Activated CD4-positive, alpha-beta T cell treated with anti-CD3 and anti-CD28 coated beads, Interleukin-2, Interleukin-4, amounts not matched to agents 100 ng/mL and 50 ng/mL, durations not matched to agents 16 hours and 8 hours (primary cell): ENCODE measurements at regions not wholly inside any gene's neighbourhood (a gene's known extent, or its start where the extent isn't known, plus 50 kb on each side); places are given as distances from the start of the nearest gene placed in this dataset.

Experiments used
- DNase-seq: peaks from one replicate; pipeline ENCODE4 v3.0.0-alpha.2; 2020; ENCODE audit warnings: low spot score

DNA sequence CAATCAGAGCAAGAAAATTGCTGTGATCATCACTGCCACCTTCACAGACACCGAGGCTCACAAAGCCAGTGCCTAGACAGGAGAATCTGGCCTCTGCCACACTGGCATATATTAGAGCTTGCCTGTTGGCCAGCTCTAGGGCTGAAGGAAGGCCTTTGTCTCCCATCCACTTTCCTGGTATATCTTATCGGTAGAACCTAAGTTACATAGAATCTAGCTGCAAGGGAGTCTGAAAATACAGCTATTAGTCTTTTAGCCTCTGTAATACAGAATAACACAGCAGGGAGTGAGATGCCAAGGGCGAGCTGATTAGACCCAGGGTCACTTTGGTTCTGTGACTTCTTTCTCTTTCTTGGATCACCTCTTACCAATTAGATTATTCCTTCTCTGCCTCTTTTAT lies 154.9 kb upstream of the KL start:
- no peak for DNase-seq

GRCh38 chr13:32863596-32863995 lies 152.6 kb upstream of the KL start:
- no peak for DNase-seq

DNA sequence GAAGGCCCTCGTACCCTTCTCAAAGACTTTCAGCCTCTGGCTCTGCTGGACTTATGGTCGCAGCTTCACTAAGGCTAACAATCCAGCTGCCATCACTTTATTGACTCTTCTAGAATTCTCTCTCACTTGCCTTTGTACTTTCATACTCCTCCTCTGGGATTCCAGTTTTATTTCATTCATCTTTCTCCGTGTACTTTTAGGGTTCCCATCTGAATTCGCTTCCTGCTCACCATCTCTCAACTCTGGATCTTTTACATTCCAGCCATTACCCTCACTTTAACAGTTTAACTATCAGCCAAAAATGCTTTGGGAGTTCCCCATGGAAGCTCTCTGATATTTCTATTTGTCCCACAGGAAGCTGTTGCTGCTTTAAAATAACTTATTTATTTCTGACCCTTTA lies 149.3 kb upstream of the KL start:
- DNase-seq: no peak

DNA sequence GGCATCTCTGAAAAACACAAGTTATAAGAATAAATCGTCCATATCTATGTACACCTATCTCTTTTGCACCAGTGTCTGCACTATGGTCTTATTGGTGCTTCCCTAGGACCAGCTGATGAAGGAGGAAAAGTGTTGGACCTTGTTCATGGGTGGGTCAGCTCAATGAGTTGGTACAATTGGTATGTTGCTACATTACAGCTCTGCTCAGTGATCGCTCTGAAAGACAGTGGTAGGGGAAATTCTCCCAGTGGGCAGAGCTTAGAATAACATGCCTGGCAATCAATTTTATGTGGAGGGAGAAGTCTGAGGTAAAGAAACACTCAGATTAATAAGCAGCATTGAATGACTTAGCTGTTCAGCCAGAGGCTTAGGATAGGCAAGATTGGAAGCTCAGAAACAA lies 138.7 kb upstream of the KL start:
- DNase-seq: no peak

DNA sequence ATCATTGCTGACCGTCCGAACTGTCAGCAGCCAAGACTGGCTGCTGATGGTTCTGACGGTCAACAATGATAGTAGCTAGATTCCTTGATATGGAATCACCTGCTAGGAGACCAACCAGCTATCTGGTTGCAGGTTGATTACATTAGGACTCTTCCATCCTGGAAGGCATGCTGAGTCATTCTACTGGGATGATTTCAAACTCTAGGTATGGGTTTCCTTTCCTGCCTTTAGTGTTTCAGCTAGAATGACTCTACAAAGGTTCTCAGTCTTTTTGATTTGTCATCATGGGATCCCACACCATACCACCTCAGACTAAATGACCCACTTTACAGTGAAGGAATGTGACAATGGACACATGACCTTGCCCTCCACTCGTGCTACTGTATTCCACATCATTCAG lies 138.1 kb upstream of the KL start:
- peak; percentile 10 for DNase-seq

DNA sequence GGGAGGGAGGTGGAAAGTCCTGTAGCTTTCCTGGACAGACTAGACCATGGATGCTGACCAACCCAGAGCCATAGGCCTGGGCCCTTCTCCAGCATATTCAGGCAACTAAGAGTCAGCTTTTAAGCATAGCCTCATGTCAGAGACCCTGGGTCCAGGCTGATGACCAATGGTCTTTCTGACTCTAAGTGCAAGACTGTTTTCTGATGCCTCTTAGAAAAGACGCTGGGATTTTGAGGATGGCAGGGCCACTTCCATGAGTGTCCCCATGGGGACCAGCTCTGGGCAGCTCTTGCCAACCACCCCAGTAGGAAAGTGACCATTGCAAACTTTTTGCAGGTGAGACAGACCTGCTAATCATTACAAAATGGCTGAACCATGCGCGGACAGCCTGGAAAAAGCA lies 135.6 kb upstream of the KL start:
- no peak for DNase-seq

- DNase-seq: no peak
Measured at GRCh38 chr13:32881074-32881776, 135.0 kb upstream of the KL start.

GRCh38 chr13:32881777-32882145 lies 134.5 kb upstream of the KL start:
- DNase-seq: no peak

GRCh38 chr13:32882691-32883090 lies 133.5 kb upstream of the KL start:
- DNase-seq: no peak

- DNase-seq: no peak
Measured at GRCh38 chr13:32883474-32883873, 132.7 kb upstream of the KL start.

- no peak for DNase-seq
Measured at GRCh38 chr13:32887617-32888016, 128.6 kb upstream of the KL start.

GRCh38 chr13:32889986-32890565 lies 126.1 kb upstream of the KL start:
- no peak for DNase-seq

- DNase-seq: no peak
Measured at GRCh38 chr13:32893176-32893575, 123.0 kb upstream of the KL start.

GRCh38 chr13:32894589-32895001 lies 121.6 kb upstream of the KL start:
- peak; percentile 19 for DNase-seq

DNA sequence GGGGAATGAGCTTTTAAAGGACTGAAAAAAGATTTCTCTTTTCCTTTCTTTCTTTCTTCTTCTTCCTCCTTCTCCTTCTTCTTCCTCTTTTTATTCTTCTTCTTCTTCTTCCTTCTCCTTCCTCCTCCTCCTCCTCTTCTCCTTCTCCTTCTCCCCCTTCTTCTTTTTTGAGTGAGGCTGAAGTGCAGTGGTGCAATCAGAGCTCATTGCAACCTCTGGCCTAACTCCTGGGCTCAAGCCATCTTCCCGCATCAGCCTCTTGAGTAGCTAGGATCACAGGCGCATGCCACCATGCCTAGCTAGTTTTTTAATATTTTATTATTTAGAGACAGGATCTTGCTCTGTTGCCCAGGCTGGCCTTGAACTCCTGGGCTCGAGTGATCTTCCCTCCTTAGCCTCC lies 120.9 kb upstream of the KL start:
- DNase-seq: no peak

DNA sequence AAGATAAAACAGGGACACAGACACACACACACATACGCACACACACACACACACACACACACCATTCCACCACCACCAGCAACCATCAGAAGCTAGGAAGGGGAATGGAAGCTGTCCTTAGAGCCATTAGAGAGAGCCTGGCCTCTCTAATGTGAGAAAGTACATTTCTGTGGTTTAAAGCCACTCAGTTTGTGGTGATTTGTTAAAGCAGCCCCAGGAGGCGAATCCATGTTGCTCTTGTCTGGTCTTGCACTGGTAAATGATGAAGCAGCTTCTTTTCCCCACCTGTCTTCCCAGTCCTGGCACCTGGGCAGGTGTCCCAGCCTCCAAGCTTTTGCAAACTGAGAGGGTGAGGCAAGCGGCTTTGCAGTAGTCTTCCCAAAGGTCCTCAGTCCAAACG lies 118.9 kb upstream of the KL start:
- no peak for DNase-seq

DNA sequence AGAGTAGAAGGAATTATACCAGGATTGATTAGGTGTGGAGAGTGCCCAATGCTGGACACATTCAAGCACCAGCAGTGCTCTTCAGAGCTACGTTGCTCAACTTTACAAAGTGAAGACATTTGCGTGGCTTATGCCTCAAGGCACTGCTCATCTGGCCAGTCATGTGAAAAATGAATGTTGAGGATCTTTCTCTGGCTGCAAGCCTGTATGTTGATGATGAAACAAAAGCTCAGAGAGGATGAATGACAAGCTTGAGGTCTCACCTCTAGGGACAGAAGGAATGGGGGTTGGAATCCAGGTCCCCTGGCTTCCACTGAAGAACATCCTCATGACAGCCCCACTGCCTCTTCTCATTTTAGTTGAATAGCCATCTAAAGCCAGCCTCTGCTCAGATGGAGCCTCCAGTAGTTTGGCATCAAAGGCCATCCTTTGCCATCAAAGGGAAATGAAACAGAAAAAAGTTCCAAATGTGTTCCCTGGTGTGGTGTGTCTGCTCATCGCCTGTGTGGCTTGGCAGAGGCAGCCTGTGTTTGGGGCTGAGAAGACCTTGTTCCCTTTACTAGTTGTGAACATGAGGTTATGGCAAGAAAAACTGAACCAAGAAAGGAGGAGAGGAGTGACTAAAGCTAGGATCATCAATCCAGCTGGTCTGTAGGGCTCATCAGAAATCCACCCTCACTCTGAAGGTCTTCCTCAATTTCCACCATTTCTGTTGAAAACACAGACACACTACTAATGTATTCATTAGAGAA lies 114.0 kb upstream of the KL start:
- no peak for DNase-seq

- DNase-seq: no peak
Measured at GRCh38 chr13:32902874-32903273, 113.3 kb upstream of the KL start.

- no peak for DNase-seq
Measured at GRCh38 chr13:32903720-32904119, 112.5 kb upstream of the KL start.

GRCh38 chr13:32904266-32904665 lies 112.0 kb upstream of the KL start:
- no peak for DNase-seq

DNA sequence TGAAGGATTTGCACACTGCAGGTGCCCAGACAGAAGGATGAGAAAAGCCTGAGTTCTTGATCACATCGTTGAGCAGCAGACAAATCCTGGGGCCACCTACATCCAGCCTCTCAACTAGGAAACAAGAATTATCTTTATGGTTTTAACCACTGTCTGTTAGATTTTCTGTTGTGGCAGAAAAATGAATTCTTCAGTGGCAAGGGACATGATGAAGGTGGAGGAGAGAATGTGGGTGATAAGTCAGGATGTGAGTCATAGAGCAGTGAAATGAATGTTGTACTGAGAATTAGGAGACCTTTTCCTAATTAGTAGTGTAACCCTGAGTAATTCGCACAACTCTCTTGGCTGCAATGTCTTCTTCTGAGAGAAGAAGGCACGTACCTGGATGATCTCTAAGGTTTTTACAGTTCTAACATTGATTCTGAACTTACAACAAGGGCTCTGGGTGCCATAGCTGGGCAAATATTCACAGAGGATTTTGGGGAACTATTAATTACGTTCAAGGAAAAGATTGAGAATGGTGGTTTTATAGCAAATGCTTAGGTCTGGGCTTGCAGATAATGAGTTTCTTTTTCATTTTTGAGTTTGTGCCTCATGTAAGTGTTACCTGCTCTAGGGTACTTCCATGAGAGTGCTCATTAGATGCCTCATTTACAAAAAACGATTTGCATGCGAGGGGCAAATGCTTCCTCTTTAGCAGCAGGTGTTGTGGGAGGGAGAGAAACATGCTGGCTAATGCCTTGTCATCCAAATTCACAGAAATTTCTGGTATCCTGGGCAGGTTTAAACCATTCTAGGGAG lies 111.0 kb upstream of the KL start:
- DNase-seq: peak; percentile 88

GRCh38 chr13:32905864-32906180 lies 110.4 kb upstream of the KL start:
- no peak for DNase-seq

DNA sequence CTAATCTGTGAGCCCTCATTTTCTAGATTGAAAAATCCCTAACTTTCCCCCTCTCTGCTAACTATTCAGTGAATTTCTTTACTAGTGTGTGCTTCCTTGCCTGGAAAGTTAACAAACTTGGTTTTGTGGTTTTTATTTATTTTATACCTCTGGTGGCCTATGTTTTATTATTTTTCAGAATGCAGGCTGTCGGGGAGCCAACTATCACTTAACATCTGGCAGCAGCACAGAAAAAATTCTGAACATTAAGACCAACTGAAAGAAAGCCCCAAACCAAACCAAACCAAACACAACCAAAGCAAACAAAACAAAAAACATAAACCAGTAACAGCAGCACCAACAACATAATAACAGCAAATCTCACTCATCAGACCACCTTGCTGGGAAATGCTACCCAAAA lies 109.0 kb upstream of the KL start:
- DNase-seq: no peak
